SKM-1 (cell line): ENCODE measurements at regions not wholly inside any gene's neighbourhood (a gene's known extent, or its start where the extent isn't known, plus 50 kb on each side); places are given as distances from the start of the nearest gene placed in this dataset.

Experiments used
- DNase-seq: peaks from one replicate; lab custom pipeline; 2025; ENCODE audit not compliant: unreplicated experiment; lab: John Stamatoyannopoulos, UW

DNA sequence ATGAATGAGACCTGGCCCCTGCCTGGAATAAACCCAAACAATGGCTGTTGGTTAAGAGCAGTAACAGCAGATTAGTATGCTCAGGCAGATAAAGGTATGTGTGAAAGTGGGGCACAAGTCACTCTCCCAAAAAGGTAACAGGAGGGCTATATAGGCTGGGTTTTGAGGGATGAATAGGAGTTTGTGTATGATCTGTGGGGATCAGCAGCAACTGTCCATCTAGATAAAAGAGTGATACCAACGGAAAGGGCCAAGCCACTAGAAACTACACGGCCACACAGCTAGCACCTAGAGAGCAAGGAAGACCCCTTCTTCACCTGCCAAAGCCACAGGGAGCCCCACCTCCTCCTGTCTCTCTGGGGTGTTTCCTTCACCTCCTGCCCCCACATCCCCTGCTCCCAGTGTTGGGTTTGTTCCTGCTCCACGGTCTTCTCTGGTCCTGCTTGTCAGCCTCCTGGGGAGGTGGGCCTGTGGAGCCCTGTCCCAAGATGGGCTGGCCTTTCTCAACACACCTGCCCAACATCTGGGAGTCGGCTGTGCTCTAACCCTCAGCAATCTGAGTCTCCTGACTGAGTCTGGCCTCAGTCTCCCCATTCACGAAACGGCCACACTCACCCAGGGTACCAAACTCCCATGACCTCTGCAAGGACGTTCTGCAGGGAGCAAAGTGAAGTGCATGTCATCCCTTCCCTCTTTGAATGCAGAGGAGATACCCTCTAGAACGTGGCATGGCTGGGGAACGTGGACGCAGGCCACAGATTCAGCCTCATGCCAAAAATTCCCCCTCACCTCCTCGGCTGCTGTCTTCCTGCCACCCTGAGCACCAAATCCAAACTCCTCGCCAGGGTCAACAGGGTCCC lies 108.2 kb downstream of the NCOR2 start:
- no peak for DNase-seq

DNA sequence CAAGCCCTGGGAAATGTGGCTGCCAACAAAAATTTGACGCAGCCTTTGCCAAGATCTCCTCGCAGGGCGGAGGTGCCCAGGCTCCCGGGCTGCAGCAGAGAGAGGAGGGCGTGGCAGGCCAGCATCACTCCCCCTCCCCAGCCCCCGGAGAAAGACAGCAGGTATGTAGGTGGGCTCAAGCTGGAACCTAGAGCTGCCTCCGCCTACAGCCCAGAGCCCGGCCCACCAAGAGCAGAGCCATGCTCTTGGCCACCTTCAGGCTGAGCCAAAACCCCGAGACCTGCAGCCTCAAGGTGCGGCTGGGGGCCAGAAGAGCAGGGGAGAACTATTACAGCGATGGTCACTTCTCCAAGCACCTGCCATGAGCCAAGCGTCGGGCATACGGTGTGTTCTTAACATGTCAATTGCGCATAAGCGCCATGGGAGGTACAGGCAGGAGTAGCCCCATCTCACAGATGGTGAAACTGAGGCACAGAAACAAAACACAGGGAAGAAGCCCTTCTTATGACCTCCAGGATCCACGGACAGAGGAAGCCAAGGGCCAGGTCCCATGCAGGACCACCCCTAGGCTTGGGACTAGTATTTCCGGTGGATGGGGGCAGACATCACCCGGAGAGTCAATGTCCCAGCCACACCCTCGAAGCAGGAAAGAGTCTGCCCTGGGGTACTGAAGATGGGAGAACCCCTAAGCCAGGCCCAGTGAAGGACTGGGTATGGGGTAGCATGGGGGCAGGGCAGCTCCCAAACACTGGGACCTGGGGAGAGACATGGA lies 109.0 kb downstream of the NCOR2 start:
- DNase-seq: no peak

DNA sequence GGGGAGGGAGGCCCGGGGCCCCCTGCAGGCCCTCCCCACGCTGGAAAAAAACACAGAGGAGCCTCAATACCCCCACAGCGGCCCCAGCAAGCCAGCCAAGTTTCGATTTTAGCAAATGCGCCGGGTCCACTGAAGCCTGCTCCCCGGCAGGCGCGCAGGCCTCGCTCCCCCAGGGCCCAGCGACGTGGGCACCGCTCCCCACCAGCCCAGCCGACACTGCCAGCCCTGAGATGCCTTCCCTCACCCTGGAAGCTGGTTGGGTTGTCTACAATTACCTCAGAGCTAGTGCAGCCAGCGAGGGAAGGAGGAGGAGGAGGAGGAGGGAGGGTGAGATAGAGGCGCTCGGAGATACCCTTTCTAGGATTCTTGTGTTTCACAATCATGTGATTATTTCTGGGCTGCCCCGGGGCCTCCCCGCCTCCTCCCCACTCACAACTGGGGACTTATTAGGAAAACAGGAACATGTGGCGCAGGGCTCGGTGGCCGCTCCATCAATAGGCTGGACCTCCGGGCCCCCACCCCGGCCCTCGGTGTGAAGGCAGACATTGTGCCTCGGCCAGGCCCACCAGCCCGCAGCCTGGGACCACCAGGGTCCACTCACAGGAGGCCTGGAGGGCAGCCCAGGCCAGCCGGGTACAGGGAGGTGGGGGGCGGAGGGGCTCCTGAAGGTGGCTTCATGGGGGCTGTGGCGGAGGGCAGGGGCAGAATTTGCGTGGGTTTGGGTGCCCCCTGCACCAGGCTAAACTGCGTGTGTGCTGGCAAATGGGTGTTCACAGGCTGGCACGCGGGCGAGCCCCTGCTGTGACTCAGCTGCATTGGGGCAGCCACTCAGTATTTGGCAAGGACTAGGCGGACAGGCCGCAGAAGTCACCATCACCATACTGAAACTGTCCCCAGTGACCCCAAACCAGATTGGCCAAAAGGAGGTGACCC lies 109.9 kb downstream of the NCOR2 start:
- peak; percentile 48 for DNase-seq

DNA sequence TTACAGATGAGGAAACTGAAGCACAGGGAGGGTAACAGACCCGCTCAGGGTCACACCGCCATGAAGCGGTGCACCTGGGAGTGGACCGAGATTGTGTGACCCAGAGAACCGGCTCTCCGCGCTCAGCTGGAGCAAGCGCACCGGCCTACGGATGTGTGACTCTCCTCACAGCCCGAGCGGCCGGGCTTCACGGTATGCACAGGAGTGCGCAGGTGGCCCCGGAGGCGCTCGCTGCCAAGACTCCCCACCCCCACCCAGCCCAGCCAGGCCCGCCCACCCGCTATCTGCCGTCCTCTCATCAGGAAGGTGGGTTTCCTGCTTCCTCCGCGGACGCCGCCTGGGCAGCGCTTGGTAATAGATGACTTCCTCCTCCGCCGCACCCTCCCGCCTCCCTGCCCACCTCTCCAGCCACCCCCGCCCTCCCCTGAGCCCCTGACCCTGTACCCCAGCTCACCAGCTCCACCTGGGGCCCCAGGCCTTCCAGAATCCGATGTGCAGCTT lies 110.7 kb downstream of the NCOR2 start:
- DNase-seq: no peak

DNA sequence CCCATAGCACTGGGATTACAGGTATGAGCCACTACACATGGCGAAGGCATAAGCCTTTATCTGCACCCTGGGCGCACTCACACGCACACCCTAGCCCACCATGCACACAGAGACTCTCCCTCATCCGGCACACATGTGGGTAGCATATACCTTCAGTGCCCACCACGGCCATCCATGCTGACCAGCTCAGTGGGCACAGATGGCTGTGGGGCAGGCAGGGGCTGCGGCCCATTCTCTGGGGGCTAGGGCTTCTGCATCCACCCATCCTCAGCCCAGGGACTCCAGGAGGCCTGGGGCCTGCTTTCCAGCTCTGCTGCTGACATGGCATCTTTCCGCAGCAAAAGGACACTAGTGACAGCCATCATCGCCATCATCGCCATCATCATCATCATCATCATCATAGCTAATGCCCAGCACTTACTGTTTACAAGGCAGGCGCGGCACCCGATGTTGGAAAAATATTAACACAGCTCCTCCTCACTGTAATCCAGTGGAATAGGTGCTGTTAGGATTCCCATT lies 111.2 kb downstream of the NCOR2 start:
- no peak for DNase-seq

DNA sequence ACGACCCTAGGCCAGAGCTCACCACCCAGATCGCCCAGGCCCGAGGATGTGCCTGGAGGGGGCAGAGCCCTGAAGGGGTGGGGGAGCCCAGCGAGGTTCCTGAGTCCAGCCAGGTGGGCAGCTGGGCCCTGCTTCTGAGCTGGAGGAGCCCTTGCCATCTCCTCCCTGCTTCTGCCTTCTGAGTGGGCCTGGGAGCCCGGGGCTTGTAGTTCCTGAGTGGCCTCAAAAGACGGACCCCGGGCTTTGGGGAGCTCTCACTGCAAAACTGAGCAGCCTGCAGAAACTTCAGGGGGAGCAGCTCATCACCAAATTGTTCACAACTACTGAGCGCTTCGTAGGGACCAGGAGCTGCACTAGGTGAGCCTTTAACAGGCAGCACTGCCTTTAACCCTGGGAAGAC lies 112.1 kb downstream of the NCOR2 start:
- no peak for DNase-seq

DNA sequence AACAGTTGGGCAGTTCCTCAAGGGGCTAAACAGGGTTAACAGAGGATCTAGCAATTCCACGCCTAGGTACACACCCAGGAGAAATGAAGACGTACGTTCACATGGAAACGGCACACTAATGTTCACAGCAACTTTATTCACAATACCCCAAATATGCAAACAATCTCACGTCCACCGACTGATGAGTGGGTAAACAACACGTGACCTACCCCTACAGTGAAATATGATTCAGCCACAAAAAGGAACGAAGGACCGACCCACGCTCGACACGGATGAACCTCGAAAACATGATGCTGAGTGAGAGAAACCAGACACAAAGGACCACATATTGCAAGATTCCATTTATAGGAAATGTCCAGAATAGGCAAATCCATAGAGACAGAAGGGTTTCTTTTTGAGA lies 112.7 kb downstream of the NCOR2 start:
- no peak for DNase-seq

DNA sequence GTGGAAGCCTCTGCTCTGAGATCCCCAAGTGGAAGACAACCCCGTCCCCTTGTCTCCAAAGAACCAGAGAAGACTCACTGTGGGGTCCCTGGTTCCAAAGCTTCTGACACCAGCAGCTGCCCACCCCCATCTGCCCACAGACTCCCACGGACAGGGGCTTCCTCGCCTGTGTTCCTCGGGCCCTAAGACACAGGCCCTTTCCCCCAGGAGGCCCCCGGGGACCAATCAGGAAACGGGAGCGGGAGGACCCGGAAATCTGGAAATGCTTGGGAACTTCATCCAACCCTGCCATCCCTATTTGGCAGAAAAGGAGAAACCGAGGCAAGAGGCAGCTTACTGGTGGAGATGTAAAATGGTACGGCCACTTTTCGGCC lies 113.1 kb downstream of the NCOR2 start:
- DNase-seq: no peak

DNA sequence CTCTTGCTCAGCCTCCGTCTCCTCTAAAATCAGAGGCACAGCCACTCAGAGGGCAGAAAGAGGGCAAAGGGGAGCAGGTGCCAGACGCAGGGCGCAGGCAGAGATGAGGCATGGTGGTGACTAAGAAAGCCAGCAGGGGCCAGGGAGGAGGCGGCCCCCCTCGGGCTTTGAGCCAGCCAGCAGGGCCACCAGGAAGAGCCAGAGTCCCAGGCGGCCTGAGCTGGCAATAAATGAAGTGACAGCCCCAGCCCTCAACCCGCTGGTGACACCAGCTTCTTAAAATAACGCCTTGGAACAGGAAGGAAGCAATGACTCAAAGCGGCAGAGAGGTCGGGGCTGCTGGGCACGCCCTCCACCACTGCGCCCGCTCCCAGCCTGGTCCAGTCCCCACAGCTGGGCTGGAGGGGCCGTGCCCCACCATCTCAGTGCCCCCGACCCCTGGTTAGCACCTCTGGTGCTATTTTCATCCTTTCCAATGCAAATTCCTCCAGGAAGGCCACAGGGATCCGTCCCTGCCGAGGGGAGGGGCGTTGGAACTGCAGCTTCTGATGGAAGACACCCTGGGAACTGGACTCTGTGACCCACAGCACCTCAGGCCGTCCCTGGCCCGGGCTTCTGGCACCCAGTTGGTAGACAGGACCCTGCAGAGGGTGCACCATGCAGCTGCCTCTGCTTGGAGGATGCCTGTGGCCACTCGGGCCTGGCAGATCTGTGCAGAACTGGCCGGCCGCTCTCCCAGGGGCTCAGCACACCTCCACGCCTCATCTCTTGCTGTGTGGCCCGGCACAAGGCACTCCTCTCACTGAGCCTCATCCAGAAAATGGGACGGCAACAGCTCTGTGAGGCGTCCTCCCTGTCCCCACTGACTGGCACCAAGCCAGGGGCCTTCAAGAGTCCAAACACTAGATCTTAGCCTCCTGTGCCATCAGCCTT lies 113.7 kb downstream of the NCOR2 start:
- DNase-seq: peak; percentile 53

DNA sequence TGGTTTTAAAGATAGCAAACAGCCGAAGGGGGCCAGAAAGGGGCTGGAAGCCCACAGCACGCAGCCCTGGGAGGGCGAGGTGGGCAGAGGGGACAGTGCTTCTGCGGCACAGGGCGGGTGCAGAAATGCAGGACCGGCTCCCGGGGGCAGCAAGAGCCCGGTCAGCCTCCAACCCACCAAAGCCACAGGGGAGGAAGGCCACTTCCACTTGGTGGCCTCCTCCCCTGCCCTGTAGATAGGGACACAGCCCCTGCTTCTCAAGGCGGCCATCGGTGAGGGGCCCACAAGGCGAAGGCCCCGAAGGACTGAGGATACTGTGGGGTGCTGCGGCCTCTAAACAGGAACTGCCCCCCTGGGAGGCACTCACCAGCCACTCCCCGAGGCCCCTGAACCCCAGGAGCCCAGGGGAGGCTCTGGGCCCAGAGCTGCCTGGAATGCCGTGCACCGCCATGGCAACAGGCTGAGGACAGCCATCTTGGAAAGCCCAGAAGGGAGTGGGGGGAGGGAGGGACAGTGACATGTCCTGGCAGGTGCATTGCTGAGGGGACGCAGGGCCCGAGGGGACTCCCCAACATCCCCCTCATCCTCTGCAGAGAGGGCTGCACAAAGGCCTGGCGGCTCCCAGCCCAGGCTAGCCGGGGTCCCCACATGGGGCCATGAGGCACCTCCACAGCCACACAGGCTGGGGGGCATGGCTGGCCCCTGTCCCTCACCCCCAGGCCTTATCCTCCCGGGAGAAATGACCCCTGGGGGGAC lies 114.7 kb downstream of the NCOR2 start:
- no peak for DNase-seq

DNA sequence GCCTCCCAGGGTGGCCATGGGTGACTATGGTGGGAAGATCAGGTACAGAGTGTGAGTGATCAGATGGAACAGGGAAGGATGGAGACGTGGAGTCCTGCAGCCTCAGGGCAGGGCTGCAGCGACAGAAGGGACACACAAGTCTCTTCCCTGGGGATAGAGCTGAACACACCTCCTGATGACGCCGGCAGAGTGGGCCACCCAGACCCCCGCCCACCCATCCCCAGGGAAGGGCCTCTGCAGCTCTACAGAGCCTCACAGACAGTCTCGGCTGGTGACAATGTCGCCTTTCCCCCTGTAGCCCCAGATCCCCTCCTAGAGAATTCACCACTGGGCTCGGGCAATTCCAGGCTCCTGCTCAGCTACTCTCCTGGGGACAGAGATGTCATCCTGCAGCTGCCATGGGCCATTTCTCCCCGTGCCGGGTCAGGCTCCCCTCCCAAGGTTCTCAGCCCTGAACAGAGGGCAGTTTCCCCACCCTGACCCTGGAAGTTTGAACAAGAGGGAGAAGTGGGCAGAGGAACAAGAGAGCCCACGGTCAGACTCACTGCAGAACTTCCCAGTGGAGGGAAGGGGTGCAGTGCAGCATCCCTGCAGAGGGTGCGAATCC lies 115.7 kb downstream of the NCOR2 start:
- DNase-seq: no peak

DNA sequence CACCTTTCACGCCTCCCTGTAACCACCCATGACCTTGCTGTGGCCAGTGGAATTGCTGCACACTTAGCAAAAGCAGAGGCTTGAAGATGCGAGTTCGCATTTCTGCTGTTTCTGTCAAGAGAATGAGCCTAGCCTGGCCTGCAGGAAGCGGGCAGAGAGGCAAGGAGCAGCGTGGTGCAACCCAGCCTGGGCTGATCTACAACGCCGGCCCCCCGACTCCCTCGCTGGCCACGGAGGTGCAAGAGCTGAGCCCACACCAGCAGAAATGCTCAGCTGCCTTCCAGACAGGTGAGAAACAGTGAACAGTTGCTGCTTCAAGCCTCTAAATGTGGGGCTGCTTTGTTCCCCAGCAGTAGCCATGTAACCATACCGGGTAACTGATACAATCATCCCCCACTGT lies 116.4 kb downstream of the NCOR2 start:
- no peak for DNase-seq

DNA sequence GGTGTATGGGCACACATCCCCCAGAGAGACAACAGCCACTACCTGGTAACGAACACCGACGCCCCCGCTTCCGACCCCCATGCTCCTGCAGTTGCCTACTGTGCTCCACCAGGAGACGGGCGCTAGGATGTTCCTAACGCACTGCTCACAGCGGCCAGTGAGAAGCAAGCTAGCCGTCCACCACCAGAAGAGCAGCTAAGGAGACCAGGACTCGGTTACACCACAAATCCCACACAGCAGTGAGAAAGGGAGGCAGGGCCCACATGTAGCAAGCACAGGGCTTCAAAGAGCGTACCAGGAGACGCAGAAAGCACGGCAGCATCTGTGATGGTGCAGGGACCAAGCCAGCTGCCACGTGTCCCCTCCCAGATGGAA lies 117.0 kb downstream of the NCOR2 start:
- no peak for DNase-seq

DNA sequence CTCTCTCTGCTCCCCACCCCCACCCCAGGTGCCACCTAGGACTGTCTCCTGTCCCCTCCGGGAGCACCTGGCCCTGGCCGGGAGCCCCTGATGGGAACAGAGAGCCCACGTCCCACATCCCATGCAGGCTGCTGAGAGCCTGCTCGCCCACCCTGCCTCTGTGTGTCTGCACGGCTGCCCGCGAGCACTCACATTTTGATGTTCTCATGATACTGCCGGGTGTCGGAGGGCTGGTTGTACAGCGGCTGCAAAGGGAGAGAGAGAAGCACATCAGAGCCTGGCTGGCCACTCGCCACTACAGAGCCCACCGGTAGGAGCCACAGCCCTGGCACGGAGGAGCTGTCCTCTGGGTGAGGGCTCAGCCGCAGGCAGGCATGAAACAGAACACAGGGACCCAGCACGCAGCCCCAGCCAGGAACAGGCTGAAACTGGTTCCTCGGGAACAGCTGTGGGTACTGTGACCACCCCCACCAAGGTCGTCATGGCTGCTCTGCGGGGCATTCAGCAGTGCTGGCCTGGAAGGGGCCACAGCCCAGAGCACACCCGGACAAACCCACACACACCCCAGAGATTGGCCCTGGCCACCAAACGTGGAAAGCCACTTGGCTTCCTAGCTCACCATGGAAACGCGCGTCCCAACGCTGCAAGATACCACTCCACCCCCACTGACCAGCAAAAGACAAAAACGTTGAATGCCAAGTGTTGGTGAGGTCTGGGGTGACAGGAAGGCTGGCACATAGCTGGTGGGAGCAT lies 117.6 kb downstream of the NCOR2 start:
- DNase-seq: no peak

DNA sequence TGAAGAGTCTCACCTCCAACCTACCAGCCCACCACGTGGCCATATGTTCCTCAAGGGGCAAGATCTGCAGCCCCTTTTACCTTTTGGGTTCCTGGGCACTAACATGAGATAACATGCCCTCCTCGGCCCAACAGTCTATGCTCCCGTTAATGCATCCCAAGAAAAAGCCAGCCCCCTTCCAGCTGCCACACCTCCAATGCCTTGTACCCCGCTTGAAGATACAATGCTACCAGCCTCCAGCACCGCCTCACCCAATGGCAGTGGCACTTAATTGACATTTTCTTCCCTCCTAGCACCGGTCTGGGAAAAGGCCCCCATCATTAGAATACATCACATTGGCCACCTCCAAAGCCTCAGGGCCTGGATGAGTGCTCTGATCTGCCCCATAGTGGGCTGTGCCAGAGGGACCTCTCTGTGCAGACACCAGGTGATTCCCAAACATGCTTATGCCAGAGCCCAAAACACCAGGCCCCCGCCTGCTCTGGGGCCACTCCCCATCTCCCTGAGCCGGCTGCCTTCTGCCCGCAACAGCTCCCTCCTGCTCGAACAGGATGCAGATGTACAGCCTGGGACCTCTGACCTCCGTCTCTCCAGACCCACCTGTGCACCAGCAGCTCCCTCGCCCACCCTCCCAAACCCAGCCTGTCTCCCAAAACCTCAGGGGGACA lies 118.3 kb downstream of the NCOR2 start:
- DNase-seq: no peak

DNA sequence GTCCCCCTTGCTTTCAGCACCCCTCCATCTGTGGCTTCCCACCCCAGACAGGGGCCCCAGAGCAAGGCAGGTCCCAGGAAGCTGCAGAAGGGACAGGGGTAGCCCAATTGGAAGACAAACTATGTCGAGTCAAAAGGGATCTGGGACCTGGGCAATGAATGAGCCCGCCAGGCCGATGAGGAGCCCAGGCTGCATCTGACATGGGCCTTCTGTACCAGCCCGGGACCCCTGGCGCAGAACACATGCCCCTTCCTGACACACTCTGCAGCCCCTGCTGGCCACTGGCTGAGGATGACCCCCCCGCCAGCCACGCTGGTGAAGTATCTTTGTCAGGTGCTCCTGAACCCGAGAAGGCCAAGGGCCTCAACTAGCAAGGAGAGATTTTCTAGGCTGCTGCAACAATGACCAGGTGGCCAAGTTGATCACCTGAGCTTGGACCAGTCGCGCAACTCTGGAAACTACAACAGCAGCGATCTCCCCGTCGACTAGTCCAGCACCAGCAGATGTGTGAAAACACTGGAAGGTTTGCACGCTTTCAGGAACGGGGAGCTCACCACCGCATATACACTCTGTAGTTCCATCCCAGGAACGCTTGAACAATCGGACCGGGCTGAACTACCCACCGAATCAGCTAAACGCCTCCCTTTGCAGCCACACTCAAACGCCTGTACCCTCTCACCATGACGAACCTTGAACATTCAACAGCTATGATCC lies 119.0 kb downstream of the NCOR2 start:
- DNase-seq: no peak

DNA sequence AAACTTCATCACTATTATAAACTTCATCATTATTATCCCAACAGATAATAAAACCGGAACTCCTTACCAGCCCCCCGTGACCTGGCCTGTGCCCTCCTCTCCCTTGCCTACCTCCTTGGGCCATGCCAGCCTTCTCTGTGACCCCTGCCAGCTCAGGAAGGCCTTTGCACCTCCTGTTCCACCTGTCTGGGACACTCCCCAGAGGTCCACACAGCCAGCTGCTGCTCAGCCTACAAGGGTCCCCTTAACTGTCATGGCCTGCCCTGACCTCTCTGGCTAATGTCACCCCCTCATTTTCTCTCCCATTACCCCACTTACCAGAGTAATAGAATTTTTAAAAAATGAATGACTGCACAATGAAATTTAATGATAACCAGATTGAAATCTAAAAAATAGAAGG lies 121.0 kb downstream of the NCOR2 start:
- DNase-seq: no peak
